Endothelial cell of umbilical vein (primary cell): ENCODE measurements at regions not wholly inside any gene's neighbourhood (a gene's known extent, or its start where the extent isn't known, plus 50 kb on each side); places are given as distances from the start of the nearest gene placed in this dataset.

Experiments used
- BruUV-seq: library from RNA; stranded (reverse); fragments of 400-500 nt; replicated peaks from 2 replicates; lab custom pipeline; 2021; lab: Mats Ljungman, UMichigan
- CTCF ChIA-PET: fragments of 300-600, 350-600 bp; sonication (Branson Sonifier 250); formaldehyde crosslinking; loops from one replicate; lab custom pipeline; 2021; ENCODE audit warnings: antibody characterized with exemption, inconsistent platforms; lab: Charles Lee
- POLR2A ChIA-PET: fragments of 300-600, 350-600 bp; sonication (Branson Sonifier 250); formaldehyde crosslinking; loops from one replicate; lab custom pipeline; 2021; ENCODE audit warnings: antibody characterized with exemption, inconsistent platforms; lab: Charles Lee
- DNase-seq: peaks from one replicate; pipeline ENCODE4 v3.0.0-alpha.2; 2011; ENCODE audit warnings: low read depth, low spot score
- FAIRE-seq: peaks from 2 replicates; lab custom pipeline; 2011; peaks lifted over from hg19 to GRCh38; lab: Jason Lieb, UNC
- H2AFZ ChIP-seq: 2 replicates; pipeline ENCODE4 v1.6.0; 2012; ENCODE audit warnings: low read depth, low read length, control low read depth, inconsistent platforms
- H3K27ac ChIP-seq: 2 replicates; pipeline ENCODE4 v1.5.1; 2011; ENCODE audit warnings: low read depth, mild to moderate bottlenecking, control low read depth, low read length, moderate library complexity; ENCODE audit not compliant: insufficient read depth
- H3K27me3 ChIP-seq, 2 experiments: 2 replicates each; pipeline versions ENCODE4 v1.6.0 to v1.6.1; 2011; ENCODE audit warnings: low read length in 2 of 2, mixed read lengths in 1 of 2; ENCODE audit not compliant: control insufficient read depth in 2 of 2, insufficient read depth in 2 of 2
- H3K36me3 ChIP-seq, 2 experiments: 2 replicates in 1 of 2; 3 replicates in 1 of 2; pipeline ENCODE4 v1.5.1; 2011; ENCODE audit warnings: low read length in 2 of 2, mild to moderate bottlenecking in 1 of 2, moderate library complexity in 1 of 2; ENCODE audit not compliant: control insufficient read depth in 2 of 2, insufficient read depth in 2 of 2; ENCODE audit errors: extremely low read depth in 1 of 2
- H3K4me1 ChIP-seq: 3 replicates; pipeline ENCODE4 v1.5.1; 2011; ENCODE audit warnings: mild to moderate bottlenecking, low read length; ENCODE audit not compliant: control insufficient read depth, insufficient read depth; ENCODE audit errors: extremely low read depth
- H3K4me2 ChIP-seq: 2 replicates; pipeline ENCODE4 v1.6.1; 2011; ENCODE audit warnings: low read length, control low read depth, mixed read lengths; ENCODE audit not compliant: insufficient read depth
- H3K4me3 ChIP-seq, 3 experiments: fragments of 200-600 bp in 1 of 3; sonication (generic), shearing (Covaris generic) in 1 of 3; replicated peaks in 1 of 3; 2 replicates each; pipeline ENCODE4 v1.5.1; 2011 to 2016; ENCODE audit warnings: control low read depth in 3 of 3, low read length in 3 of 3, mild to moderate bottlenecking in 2 of 3, inconsistent platforms in 1 of 3, low read depth in 1 of 3, moderate library complexity in 1 of 3; ENCODE audit not compliant: insufficient read depth in 1 of 3
- H3K79me2 ChIP-seq: 2 replicates; pipeline ENCODE4 v1.6.0; 2012; ENCODE audit warnings: low read length, inconsistent platforms; ENCODE audit not compliant: control insufficient read depth, insufficient read depth
- H3K9ac ChIP-seq: replicated peaks from 2 replicates; pipeline ENCODE3; 2011; ENCODE audit warnings: low read length, control low read depth; ENCODE audit not compliant: insufficient read depth; ENCODE audit errors: extremely low read depth
- H3K9me1 ChIP-seq: replicated peaks from 3 replicates; pipeline ENCODE4 v1.6.0; 2011; ENCODE audit warnings: mild to moderate bottlenecking, low read length; ENCODE audit not compliant: control insufficient read depth, insufficient read depth; ENCODE audit errors: extremely low read depth
- H3K9me3 ChIP-seq: replicated peaks from 2 replicates; pipeline ENCODE4 v1.5.1; 2012; ENCODE audit warnings: low read length, inconsistent platforms; ENCODE audit not compliant: control insufficient read depth, insufficient read depth
- H4K20me1 ChIP-seq: replicated peaks from 2 replicates; pipeline ENCODE3; 2011; ENCODE audit warnings: mild to moderate bottlenecking, low read length; ENCODE audit not compliant: control insufficient read depth, insufficient read depth; ENCODE audit errors: extremely low read depth
- CTCF ChIP-seq, 2 donors: IDR thresholded peaks; 1 replicate in 1 of 2; 2 replicates in 1 of 2; pipeline ENCODE4 v1.5.1; 2011; ENCODE audit warnings: low read length in 2 of 2, mild to moderate bottlenecking in 2 of 2, moderate library complexity in 2 of 2, control low read depth in 1 of 2, inconsistent platforms in 1 of 2, low read depth in 1 of 2; ENCODE audit not compliant: insufficient read depth in 1 of 2; ENCODE audit errors: extremely low read depth in 1 of 2
- EZH2 ChIP-seq: IDR thresholded peaks from 2 replicates; pipeline ENCODE4 v1.6.1; 2012; ENCODE audit warnings: borderline replicate concordance, low read depth, mild to moderate bottlenecking, moderate library complexity, low read length, inconsistent platforms; ENCODE audit not compliant: severe bottlenecking
- FOS ChIP-seq: IDR thresholded peaks from 2 replicates; pipeline ENCODE4 v1.6.1; 2011; ENCODE audit warnings: mild to moderate bottlenecking, low read length, moderate library complexity, borderline replicate concordance; ENCODE audit not compliant: insufficient read depth
- GATA2 ChIP-seq: IDR thresholded peaks from 2 replicates; pipeline ENCODE4 v1.7.0; 2011; ENCODE audit warnings: low read depth, mild to moderate bottlenecking, moderate library complexity, mixed read lengths, low read length; ENCODE audit not compliant: insufficient read length, insufficient read depth
- JUN ChIP-seq: IDR thresholded peaks from 2 replicates; pipeline ENCODE4 v1.6.1; 2011; ENCODE audit warnings: borderline replicate concordance, low read depth; ENCODE audit not compliant: insufficient read length, insufficient read depth
- MAX ChIP-seq: IDR thresholded peaks from 2 replicates; pipeline ENCODE4 v1.6.1; 2011; ENCODE audit not compliant: insufficient read depth, insufficient read length
- MYC ChIP-seq: IDR thresholded peaks from one replicate; pipeline ENCODE4 v1.6.1; 2011; ENCODE audit warnings: mild to moderate bottlenecking, low read depth, low read length
- POLR2A ChIP-seq: IDR thresholded peaks from 2 replicates; pipeline ENCODE4 v1.6.1; 2012; ENCODE audit warnings: low read depth, mild to moderate bottlenecking, control low read depth, low read length
- POLR2AphosphoS5 ChIP-seq: IDR thresholded peaks from 2 replicates; pipeline ENCODE4 v1.6.1; 2012; ENCODE audit warnings: low read depth, mild to moderate bottlenecking, control low read depth, low read length, moderate library complexity; ENCODE audit not compliant: insufficient read depth
- dilution Hi-C: fragments of 300-500 bp; cut with MboI; formaldehyde crosslinking; loops from one replicate; pipeline ENCODE4 v1.15.0; 2019; ENCODE audit warnings: low sequenced_read_pairs; ENCODE audit not compliant: extremely low pct_ligation_motif_present
- intact Hi-C: fragments of 100-400 bp; cut with micrococcal nuclease; formaldehyde crosslinking; loops from one replicate; pipeline ENCODE4 v1.10.0; 2022

GRCh38 chr5:175118700-175119309 lies 325.2 kb downstream of the DRD1 start:
- Histone ChIP-seq H3K27ac (no peak overlapping the region), H3K36me3 (no peaks in the 10 kb centered on the region), H3K4me3 (no peak overlapping the region), H3K4me1 (no peaks in the 10 kb centered on the region), H3K27me3 (no peaks in the 10 kb centered on the region), H3K9me3 (peaks cover 3% of the 10 kb centered on the region), H2AFZ (no peak overlapping the region), H3K4me2 (no peak overlapping the region), H3K9me1 (no peaks in the 10 kb centered on the region), H3K79me2 (no peaks in the 10 kb centered on the region), H3K9ac (no peak overlapping the region), H4K20me1 (no peaks in the 10 kb centered on the region)
- no peak for FAIRE-seq
- BruUV-seq, result no TSS peak
- dilution Hi-C loops, result no loop called here
- CTCF ChIA-PET, result no interaction called here
- no peak for TF ChIP-seq FOS
- TF ChIP-seq CTCF (IDR thresholded peaks at IDR 0.05; ENCODE audit: extremely low read depth in 1 of 2, insufficient read depth in 1 of 2, low read depth in 1 of 2, low read length in 2 of 2), result no peak
- no peak for TF ChIP-seq MYC
- no peak for TF ChIP-seq GATA2
- TF ChIP-seq JUN, result no peak
- TF ChIP-seq MAX, result no peak
- TF ChIP-seq POLR2A, result no peak
- no peak for TF ChIP-seq EZH2
- no peak for TF ChIP-seq POLR2AphosphoS5
- POLR2A ChIA-PET, result no interaction called here
- no peak for DNase-seq
- intact Hi-C loops, result no loop called here
